T-helper 17 cell (primary cell): ENCODE measurements at regions not wholly inside any gene's neighbourhood (a gene's known extent, or its start where the extent isn't known, plus 50 kb on each side); places are given as distances from the start of the nearest gene placed in this dataset.

Experiments
- ATAC-seq: fragments of 150-1000 bp; cut with Tn5 transposase; 2 replicates; pipeline ENCODE4 v1.10.0; 2021; ENCODE audit warnings: mild to moderate bottlenecking, moderate library complexity
- DNase-seq, 3 donors: peaks; one replicate each; pipeline versions ENCODE4 v3.0.0 to v3.0.0-alpha.2; 2020 to 2021
- H3K9me3 ChIP-seq: one replicate; pipeline ENCODE4 v1.7.0; 2013; ENCODE audit warnings: low read length, mild to moderate bottlenecking; ENCODE audit not compliant: control insufficient read depth, poor library complexity, severe bottlenecking
- H3K27ac Mint-ChIP-seq: one replicate; pipeline ENCODE4 v1.8.0; 2022; ENCODE audit warnings: mild to moderate bottlenecking, moderate library complexity, mixed read lengths
- H3K27me3 Mint-ChIP-seq: one replicate; pipeline ENCODE4 v1.8.0; 2022; ENCODE audit warnings: mixed read lengths
- H3K36me3 Mint-ChIP-seq: one replicate; pipeline ENCODE4 v1.8.0; 2022; ENCODE audit warnings: low read depth, mixed read lengths
- H3K4me1 Mint-ChIP-seq: one replicate; pipeline ENCODE4 v1.8.0; 2022; ENCODE audit warnings: mild to moderate bottlenecking, mixed read lengths
- H3K4me3 Mint-ChIP-seq: one replicate; pipeline ENCODE4 v1.8.0; 2022; ENCODE audit warnings: mild to moderate bottlenecking, moderate library complexity, mixed read lengths

DNA sequence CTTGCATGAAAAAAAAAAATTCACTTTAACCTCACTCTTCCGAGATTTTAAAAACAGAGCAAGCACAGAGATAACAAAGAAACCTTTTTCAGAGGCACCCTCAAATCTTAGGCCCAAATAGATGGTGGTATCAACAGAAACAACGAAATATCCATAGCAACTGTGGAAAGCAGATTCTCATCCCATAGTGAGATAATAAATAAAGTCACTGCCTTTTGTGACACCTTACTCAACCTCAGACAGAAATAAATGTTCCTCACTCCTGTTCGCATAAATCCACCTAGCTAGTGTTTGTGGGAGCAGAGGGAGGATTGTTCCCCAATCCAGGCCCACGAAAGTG is 60.9 kb upstream of the RTN4 start:
- no peak for ATAC-seq
- Mint-ChIP-seq H3K4me3 (no peak overlapping the region), H3K4me1 (peaks cover 6% of the 10 kb centered on the region), H3K27ac (no peak overlapping the region), H3K36me3 (no peaks in the 10 kb centered on the region), H3K27me3 (no peaks in the 10 kb centered on the region)
- no peak for DNase-seq
- no peaks in the 10 kb centered on the region for H3K9me3 ChIP-seq

DNA sequence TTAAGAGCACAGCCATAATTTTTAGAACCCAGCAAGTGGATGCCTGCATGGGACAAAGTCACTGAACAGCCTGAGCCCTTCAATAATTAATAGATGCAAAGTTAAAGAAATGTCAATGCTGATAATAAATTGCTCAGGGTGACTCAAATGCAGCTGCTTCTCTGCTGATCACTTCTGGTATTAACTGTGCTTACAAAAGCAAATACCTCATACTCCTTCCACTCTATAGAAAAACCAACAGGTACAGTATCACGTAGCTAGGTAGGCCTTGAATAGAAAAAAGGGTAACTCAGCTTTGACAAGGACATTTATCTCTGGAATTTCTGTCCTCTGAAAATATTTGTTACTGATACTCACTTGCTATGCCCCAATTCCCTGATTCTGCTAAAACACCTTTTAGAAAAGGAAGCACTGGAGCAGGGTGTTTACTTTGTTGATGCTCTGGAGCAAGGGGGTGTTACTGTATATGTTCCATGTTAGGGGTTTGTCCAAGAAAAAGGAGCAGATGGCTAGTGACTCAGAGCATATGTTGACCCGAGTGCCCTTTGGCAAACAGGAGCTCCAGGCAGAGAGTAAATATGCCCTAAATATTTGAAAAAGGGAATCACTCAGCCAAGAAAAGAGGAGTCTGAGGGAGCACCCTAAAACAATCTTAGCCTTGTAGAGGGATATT is 59.1 kb upstream of the RTN4 start:
- Mint-ChIP-seq H3K27me3 (no peaks in the 10 kb centered on the region), H3K36me3 (no peaks in the 10 kb centered on the region), H3K4me3 (no peak overlapping the region), H3K27ac (no peak overlapping the region), H3K4me1 (peaks cover 3% of the 10 kb centered on the region)
- DNase-seq: no peak
- no peak for ATAC-seq
- no peaks in the 10 kb centered on the region for H3K9me3 ChIP-seq

DNA sequence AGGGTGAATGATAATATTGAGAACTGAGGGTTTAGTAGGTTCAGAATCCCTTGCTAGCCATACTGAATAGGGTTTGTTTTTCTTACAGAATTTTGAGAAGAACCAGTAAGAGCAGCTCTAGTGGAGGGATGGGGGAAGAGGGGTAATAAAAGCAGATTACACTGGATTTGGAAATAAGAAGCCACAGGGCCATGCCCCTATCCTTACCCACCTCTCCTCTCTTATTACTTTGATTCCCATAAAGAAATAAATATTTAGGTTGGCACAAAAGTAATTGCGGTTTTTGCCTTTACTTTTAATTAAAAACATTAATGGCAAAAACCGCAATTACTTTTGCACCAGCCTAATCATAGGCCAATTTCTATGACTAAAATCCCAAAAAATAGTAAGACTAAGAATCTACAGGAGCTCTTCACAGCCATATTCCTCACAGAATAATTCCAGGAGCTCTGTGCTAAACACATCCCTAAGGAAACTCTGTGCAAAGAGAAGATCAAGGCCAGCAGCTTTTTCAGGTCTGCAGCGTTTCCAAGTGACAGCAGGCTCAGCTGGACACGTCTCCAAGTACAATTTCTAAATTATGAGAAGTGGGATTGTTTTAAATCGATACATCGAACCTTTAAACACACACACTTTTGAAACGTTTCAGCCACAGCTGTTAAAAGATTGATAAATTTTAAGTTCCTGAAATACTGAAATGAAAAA is 58.4 kb upstream of the RTN4 start:
- ATAC-seq: no peak
- no peak overlapping the region for H3K4me3 Mint-ChIP-seq
- DNase-seq: no peak
- no peaks in the 10 kb centered on the region for H3K9me3 ChIP-seq
- peaks cover 3% of the 10 kb centered on the region for H3K4me1 Mint-ChIP-seq
- H3K27me3 Mint-ChIP-seq: no peaks in the 10 kb centered on the region
- no peak overlapping the region for H3K27ac Mint-ChIP-seq
- no peaks in the 10 kb centered on the region for H3K36me3 Mint-ChIP-seq

DNA sequence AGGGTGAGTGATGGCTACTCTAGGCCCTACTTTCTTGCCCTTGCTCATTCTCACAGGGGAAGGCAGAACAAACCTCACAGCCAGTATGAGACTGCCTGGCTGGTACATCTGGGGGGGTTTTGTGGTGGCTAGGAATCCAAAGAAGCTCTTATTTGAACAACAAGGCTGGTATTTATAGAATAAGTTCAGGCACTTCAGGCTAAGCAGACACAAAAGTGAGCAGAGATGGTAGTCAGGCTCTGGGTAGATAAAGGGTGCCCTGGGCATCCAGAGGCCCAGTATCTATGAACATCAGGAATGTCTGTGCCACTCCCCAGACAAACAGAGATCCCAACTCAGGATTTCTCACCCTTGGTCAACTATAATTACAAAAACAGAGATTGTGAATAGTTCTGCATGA is 57.2 kb upstream of the RTN4 start:
- no peak overlapping the region for H3K4me3 Mint-ChIP-seq
- DNase-seq: no peak
- H3K4me1 Mint-ChIP-seq: peaks cover 2% of the 10 kb centered on the region
- H3K36me3 Mint-ChIP-seq: no peaks in the 10 kb centered on the region
- H3K9me3 ChIP-seq: no peaks in the 10 kb centered on the region
- no peak overlapping the region for H3K27ac Mint-ChIP-seq
- no peaks in the 10 kb centered on the region for H3K27me3 Mint-ChIP-seq
- no peak for ATAC-seq

DNA sequence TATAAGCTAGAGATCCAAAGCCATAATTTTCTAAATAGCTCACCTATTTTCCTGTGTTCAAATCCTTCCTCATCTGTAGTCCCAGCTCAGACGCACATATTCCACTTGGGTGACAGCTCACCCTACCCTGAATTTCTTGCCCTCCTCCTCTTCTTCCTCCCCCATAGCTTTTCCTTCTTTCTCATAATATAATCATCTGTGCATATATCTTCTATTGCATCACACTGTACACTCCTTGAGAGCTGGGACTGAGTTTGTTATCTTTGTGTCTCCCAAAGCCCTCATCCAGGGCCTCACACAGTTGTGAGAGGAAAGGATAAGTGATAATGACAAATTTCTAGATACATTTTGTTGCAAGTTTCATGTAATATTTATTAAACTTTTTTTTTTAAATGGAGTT is 55.9 kb upstream of the RTN4 start:
- Mint-ChIP-seq H3K4me1 (peaks cover 2% of the 10 kb centered on the region), H3K36me3 (no peaks in the 10 kb centered on the region), H3K27ac (no peak overlapping the region), H3K4me3 (no peak overlapping the region), H3K27me3 (no peaks in the 10 kb centered on the region)
- no peak for DNase-seq
- no peaks in the 10 kb centered on the region for H3K9me3 ChIP-seq
- no peak for ATAC-seq

DNA sequence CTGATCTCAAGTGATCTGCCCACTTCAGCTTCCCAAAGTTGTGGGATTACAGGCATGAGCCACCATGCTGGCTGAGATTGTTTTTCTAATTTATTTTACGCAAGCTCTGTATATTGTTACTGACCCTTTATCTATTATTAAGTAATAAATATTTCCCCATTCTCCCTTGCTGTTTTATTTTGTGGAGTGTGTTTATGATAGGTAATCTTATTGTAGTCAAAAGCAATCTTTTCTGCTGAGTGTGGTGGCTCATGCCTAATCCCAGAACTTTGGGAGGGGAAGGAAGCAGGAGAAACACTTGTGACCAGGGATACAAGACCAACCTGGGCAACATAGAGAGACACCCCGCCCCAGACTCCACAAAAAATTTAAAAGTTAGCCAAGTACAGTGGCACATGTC is 55.2 kb upstream of the RTN4 start:
- H3K27ac Mint-ChIP-seq: no peak overlapping the region

DNA sequence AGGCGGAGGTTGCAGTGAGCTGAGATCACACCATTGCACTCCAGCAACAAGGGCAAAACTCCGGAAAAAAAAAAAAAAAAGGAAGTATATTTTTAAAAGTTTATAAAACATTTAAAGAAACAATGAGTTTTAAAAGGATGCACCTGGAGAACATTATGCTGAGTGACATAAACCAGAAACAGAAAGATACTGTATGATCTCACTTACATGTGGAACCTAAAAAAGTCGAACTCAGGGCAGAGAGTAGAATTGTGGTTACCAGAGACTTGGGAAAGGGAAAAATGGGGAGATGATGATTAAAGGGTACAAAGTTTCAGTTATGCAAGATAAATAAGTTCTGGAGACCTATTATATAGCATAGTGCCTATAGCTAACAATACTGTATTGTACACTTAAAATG is 52.8 kb upstream of the RTN4 start:
- no peak for ATAC-seq
- Mint-ChIP-seq H3K4me3 (no peak overlapping the region), H3K27ac (no peak overlapping the region), H3K4me1 (peaks cover 2% of the 10 kb centered on the region), H3K27me3 (no peaks in the 10 kb centered on the region), H3K36me3 (no peaks in the 10 kb centered on the region)
- H3K9me3 ChIP-seq: no peaks in the 10 kb centered on the region
- no peak for DNase-seq

More for the DNA sequence above, 55.2 kb upstream of the RTN4 start:
- Mint-ChIP-seq H3K36me3 (no peaks in the 10 kb centered on the region), H3K4me1 (peaks cover 2% of the 10 kb centered on the region), H3K4me3 (no peak overlapping the region), H3K27me3 (no peaks in the 10 kb centered on the region)
- DNase-seq: no peak
- no peak for ATAC-seq
- no peaks in the 10 kb centered on the region for H3K9me3 ChIP-seq

DNA sequence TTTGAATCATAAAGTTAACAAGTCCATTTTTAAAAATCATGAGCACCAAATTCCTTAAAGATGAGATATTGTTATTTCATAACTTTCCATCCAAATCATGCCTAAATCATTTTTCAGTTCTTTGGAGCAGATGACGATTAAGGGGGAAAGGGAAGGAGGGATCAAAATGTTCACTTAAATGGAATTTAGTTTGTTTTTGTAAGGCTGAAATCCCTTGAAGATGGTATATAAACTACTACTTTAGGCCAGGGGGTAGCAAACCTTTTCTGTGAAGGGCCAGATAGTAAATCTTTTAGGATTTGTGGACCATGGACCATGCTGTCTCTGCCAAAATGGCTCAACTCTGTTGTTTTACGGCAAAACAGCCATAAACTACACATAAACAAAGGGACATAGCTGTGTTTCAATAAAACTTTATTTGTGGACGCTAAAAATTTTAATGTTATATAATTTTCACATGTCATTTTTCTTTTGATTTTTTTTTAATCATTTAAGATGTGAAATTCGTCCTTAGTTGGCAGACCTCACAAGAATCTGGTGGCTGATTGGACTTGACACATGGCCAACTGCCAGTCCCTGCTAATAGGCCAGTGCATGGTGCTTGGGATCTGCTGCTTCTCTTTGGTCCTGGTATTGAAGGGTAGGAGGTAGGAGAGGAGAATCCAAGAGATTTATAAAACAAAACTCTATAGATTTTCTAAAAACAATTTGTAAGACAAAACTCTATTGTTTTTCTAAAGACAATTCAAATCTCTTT is 52.0 kb upstream of the RTN4 start:
- no peak for DNase-seq
- Mint-ChIP-seq H3K27ac (no peak overlapping the region), H3K27me3 (no peaks in the 10 kb centered on the region), H3K4me1 (peaks cover 2% of the 10 kb centered on the region), H3K4me3 (no peak overlapping the region), H3K36me3 (no peaks in the 10 kb centered on the region)
- ATAC-seq: no peak
- no peaks in the 10 kb centered on the region for H3K9me3 ChIP-seq

DNA sequence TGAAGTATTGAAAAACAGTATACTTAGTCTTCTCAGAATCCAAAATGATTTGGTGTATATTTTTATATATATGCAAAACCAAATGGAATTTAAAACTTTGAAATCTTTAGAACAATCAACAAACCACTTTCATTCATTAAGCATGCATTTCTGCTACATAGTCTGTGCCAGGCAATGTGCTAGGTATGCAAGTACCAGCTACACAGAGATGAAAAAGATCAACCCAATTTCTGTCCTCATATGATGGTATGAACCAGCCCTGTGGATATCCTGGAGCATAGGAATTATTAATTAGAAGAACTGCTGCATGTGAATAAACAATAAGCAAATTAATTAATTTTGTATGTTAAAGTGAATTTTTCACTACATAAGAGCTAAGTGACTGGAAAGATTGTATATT is 51.2 kb upstream of the RTN4 start:
- DNase-seq (no peak), ATAC-seq (no peak)
- H3K36me3 Mint-ChIP-seq: no peaks in the 10 kb centered on the region
- no peaks in the 10 kb centered on the region for H3K27me3 Mint-ChIP-seq
- no peaks in the 10 kb centered on the region for H3K9me3 ChIP-seq
- H3K27ac Mint-ChIP-seq: no peak overlapping the region
- H3K4me3 Mint-ChIP-seq: no peak overlapping the region
- peaks cover 2% of the 10 kb centered on the region for H3K4me1 Mint-ChIP-seq

DNA sequence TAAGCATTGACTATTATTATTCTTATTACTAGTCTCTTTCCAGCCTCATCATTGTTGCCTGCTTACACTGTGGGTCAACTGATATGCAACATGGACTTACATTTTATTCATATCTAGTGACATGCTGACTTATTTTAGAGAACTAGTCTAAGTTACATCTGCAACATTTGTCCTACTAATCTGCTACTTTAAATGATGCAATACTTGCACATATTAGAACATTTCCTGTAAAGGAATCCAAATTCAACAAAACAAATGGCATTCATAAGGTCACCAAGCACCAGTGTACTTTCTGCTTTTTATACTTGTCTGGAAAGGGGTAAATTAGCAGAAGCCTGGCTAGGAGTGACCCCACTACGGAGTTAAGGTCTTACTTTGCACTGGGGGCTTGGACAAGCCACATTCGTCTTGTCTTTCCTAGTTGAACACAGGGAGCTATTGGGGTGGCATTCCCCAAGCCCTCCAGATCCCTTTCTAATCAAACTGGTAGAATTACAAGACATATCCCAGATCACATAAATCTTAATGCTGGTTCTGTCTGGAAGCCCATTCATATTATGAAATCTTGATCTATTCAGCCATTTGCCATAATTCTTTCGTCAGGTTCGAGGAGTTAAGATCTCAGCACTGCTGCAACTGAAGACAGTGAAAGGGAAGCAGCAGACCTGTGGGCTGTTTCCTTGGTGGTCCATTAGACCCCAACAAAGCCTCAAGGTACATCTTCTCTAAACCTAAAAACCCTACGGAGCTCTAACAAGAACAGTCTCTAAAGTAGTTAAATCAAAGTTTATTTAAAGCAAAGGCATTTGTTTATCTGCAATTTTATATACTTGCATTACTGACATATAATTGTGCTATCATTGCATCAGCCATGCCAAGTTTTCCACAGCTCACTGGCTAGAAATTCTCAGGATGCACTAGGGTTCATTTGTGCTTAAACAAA is 49.9 kb upstream of the RTN4 start:
- Mint-ChIP-seq H3K4me1 (peaks cover 2% of the 10 kb centered on the region), H3K27ac (no peak overlapping the region), H3K27me3 (no peaks in the 10 kb centered on the region), H3K4me3 (no peak overlapping the region), H3K36me3 (no peaks in the 10 kb centered on the region)
- H3K9me3 ChIP-seq: no peaks in the 10 kb centered on the region
- DNase-seq: no peak
- ATAC-seq: no peak
